Common myeloid progenitor, CD34-positive (primary cell): ENCODE measurements at regions not wholly inside any gene's neighbourhood (a gene's known extent, or its start where the extent isn't known, plus 50 kb on each side); places are given as distances from the start of the nearest gene placed in this dataset.

Experiments used
- CTCF ChIA-PET: fragments of 350-600 bp; sonication (Branson Sonifier 250); formaldehyde crosslinking; loops from one replicate; lab custom pipeline; 2021; ENCODE audit warnings: antibody characterized with exemption; lab: Charles Lee
- POLR2A ChIA-PET: fragments of 350-600 bp; sonication (Branson Sonifier 250); formaldehyde crosslinking; loops from one replicate; lab custom pipeline; 2021; ENCODE audit warnings: antibody characterized with exemption; lab: Charles Lee
- DNase-seq, 3 donors: peaks; one replicate each; pipeline versions ENCODE4 v3.0.0 to v3.0.0-alpha.2; 2013
- H3K27ac ChIP-seq, 2 experiments: 1 replicate in 1 of 2; 2 replicates in 1 of 2; pipeline ENCODE4 v1.7.0; 2013; ENCODE audit warnings: inconsistent platforms in 2 of 2, low read length in 2 of 2, mild to moderate bottlenecking in 2 of 2, low read depth in 1 of 2, moderate library complexity in 1 of 2; ENCODE audit not compliant: severe bottlenecking in 2 of 2, insufficient read depth in 1 of 2, poor library complexity in 1 of 2
- H3K27me3 ChIP-seq, 5 experiments: replicated peaks in 2 of 5; 1 replicate in 3 of 5; 2 replicates in 2 of 5; pipeline versions ENCODE4 v1.6.1 to v1.7.0; 2013; ENCODE audit warnings: low read length in 4 of 5, mild to moderate bottlenecking in 2 of 5, moderate library complexity in 2 of 5, inconsistent platforms in 1 of 5; ENCODE audit not compliant: insufficient read depth in 5 of 5, control insufficient read depth in 4 of 5
- H3K36me3 ChIP-seq, 4 experiments: 1 replicate in 2 of 4; 2 replicates in 2 of 4; pipeline versions ENCODE4 v1.6.1 to v1.7.0; 2013; ENCODE audit warnings: low read length in 3 of 4, control low read depth in 1 of 4, mild to moderate bottlenecking in 1 of 4; ENCODE audit not compliant: control insufficient read depth in 4 of 4, insufficient read depth in 4 of 4
- H3K4me1 ChIP-seq, 4 experiments: 1 replicate in 3 of 4; 2 replicates in 1 of 4; pipeline versions ENCODE4 v1.6.1 to v1.7.1; 2013; ENCODE audit warnings: low read length in 3 of 4, mild to moderate bottlenecking in 3 of 4, control low read depth in 1 of 4, inconsistent platforms in 1 of 4, moderate library complexity in 1 of 4; ENCODE audit not compliant: control insufficient read depth in 4 of 4, insufficient read depth in 4 of 4; ENCODE audit errors: control extremely low read depth in 1 of 4
- H3K4me3 ChIP-seq, 7 experiments: 1 replicate in 4 of 7; 2 replicates in 3 of 7; pipeline versions ENCODE4 v1.5.1 to v1.7.0; 2013; ENCODE audit warnings: mild to moderate bottlenecking in 7 of 7, low read length in 6 of 7, moderate library complexity in 6 of 7, inconsistent platforms in 2 of 7, low read depth in 2 of 7, control low read depth in 1 of 7; ENCODE audit not compliant: insufficient read depth in 4 of 7, control insufficient read depth in 1 of 7; ENCODE audit errors: extremely low read depth in 1 of 7
- H3K9me3 ChIP-seq, 5 experiments: 1 replicate in 4 of 5; 2 replicates in 1 of 5; pipeline versions ENCODE4 v1.6.1 to v1.7.1; 2013; ENCODE audit warnings: low read length in 4 of 5, mild to moderate bottlenecking in 2 of 5, inconsistent platforms in 1 of 5, low read depth in 1 of 5, moderate library complexity in 1 of 5; ENCODE audit not compliant: control insufficient read depth in 4 of 5, insufficient read depth in 2 of 5; ENCODE audit errors: control extremely low read depth in 1 of 5
- WGBS: methylation state at CpG from one replicate; pipeline ENCODE4 v1.1.5; 2013; ENCODE audit not compliant: insufficient coverage; 5-methylcytosine and 5-hydroxymethylcytosine counted together

DNA sequence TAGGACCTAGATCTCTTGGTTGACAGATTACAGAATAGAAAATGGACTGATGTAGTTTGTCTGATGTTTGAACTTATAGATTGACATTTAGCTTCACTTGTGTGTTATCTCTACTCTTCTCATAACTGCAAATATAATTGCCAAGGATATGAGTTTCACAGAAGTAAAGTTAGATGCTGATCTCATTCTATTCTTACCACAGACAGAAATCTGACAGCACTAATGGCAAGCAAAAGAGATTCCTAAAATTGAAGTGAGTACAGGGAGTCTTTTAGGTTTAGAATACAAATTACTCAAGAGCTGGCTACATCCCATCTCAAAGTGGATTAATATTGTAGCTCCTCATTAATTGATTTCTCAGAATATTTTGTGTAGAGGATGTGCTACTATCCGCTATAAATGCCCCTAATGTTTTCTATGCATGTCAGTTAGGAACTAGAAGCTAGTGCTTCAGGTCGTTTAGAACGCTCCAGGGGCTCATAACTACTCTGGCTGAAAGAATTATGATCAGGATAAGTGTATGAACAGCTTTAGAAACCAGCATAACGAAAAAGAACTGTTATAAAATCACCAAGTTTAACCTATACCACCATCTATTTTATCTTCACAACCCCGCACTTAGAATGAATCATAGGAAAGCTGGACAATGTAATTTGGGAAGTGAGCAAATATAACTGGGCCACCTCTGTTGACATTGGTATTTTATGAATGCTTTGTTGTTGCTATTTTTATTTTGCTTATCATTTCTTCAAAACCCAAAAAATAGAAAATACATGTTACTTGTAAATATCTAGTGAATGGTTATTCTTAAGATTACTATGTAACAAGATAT, 378.8 kb upstream of the REG3G start:
- Histone ChIP-seq H3K27me3 (no peaks in the 10 kb centered on the region), H3K9me3 (no peaks in the 10 kb centered on the region), H3K4me1 (no peaks in the 10 kb centered on the region), H3K4me3 (no peak overlapping the region), H3K36me3 (no peaks in the 10 kb centered on the region), H3K27ac (no peak overlapping the region)
- POLR2A ChIA-PET, result no interaction called here
- DNase-seq, result no peak
- WGBS, result 100% methylated on average over 1 of the region's 5 CpGs
- CTCF ChIA-PET, result interaction anchor here (1.1 kb wide), 1 partner anchor 27 kb away, joined by 3 read pairs; no protein-coding TSS in a partner anchor

GRCh38 chr2:78648558-78648957, 376.9 kb upstream of the REG3G start:
- WGBS, result no CpG with 5 or more reads among the region's 1 CpG
- Histone ChIP-seq H3K9me3 (no peaks in the 10 kb centered on the region), H3K36me3 (no peaks in the 10 kb centered on the region), H3K27ac (no peak overlapping the region), H3K27me3 (no peaks in the 10 kb centered on the region), H3K4me1 (no peaks in the 10 kb centered on the region), H3K4me3 (no peak overlapping the region)
- POLR2A ChIA-PET, result interaction anchor here (0.5 kb wide), 1 partner anchor 25 kb away, joined by 3 read pairs; no protein-coding TSS in a partner anchor
- DNase-seq, result no peak
- CTCF ChIA-PET, result no interaction called here

DNA sequence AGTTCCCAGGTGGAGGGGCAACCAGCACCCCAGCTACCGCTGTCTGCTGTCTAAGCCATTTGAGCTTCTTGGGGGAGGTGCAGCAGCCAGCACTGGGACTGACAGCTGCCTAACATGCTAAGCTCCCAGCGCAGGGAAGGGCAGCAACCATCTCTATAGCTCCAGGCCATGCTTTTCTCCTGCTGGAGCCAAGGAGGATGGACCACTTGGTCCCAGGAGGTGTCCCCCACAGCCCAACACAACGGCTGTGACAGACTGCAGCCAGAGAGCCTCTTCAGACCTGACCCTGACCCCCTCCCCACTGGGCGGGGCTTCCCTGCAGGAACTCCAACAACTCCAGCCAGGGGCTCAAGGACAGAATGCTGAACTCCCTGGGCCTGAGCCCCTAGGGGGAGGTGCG, 370.6 kb upstream of the REG3G start:
- WGBS, result 98% methylated on average over 5 of the region's 5 CpGs
- no peak for DNase-seq
- ChIA-PET CTCF (no interaction called here), POLR2A (no interaction called here)
- no peaks in the 10 kb centered on the region for H3K4me1 ChIP-seq
- no peak overlapping the region for H3K4me3 ChIP-seq
- no peak overlapping the region for H3K27ac ChIP-seq
- H3K9me3 ChIP-seq, result no peaks in the 10 kb centered on the region
- no peaks in the 10 kb centered on the region for H3K36me3 ChIP-seq
- H3K27me3 ChIP-seq, result no peaks in the 10 kb centered on the region

GRCh38 chr2:78676921-78677696, 348.4 kb upstream of the REG3G start:
- Histone ChIP-seq H3K27ac (no peak overlapping the region), H3K27me3 (peaks cover 0 to 1% (median 0%) of the 10 kb centered on the region in 5 experiments), H3K4me1 (peaks cover 0 to 4% (median 0%) of the 10 kb centered on the region in 4 experiments), H3K36me3 (no peaks in the 10 kb centered on the region), H3K9me3 (no peaks in the 10 kb centered on the region), H3K4me3 (no peak overlapping the region)
- POLR2A ChIA-PET, result no interaction called here
- CTCF ChIA-PET, result no interaction called here
- 86% methylated on average over 3 of the region's 4 CpGs for WGBS
- peak in 1 of 3 donors; percentile 4 for DNase-seq

GRCh38 chr2:78677774-78678173, 347.7 kb upstream of the REG3G start:
- H3K4me1 ChIP-seq, result peaks cover 0 to 4% (median 0%) of the 10 kb centered on the region in 4 experiments
- DNase-seq, result no peak
- H3K27ac ChIP-seq, result no peak overlapping the region
- POLR2A ChIA-PET, result no interaction called here
- no peaks in the 10 kb centered on the region for H3K27me3 ChIP-seq
- H3K9me3 ChIP-seq, result no peaks in the 10 kb centered on the region
- CTCF ChIA-PET, result no interaction called here
- no peak overlapping the region for H3K4me3 ChIP-seq
- WGBS, result 97% methylated on average over 6 of the region's 7 CpGs
- no peaks in the 10 kb centered on the region for H3K36me3 ChIP-seq

- H3K27me3 ChIP-seq, result no peaks in the 10 kb centered on the region
- H3K4me3 ChIP-seq, result no peak overlapping the region
- POLR2A ChIA-PET, result no interaction called here
- CTCF ChIA-PET, result interaction anchor here (1.4 to 1.5 kb wide), 2 partner anchors 8 to 9 kb away, joined by 3 to 5 read pairs; no protein-coding TSS in a partner anchor
- WGBS, result 93% methylated on average over 3 of the region's 4 CpGs
- no peaks in the 10 kb centered on the region for H3K9me3 ChIP-seq
- DNase-seq, result no peak
- no peaks in the 10 kb centered on the region for H3K4me1 ChIP-seq
- H3K27ac ChIP-seq, result no peak overlapping the region
- H3K36me3 ChIP-seq, result no peaks in the 10 kb centered on the region
Observed at GRCh38 chr2:78681386-78681785, 344.1 kb upstream of the REG3G start.

GRCh38 chr2:78682781-78683180, 342.7 kb upstream of the REG3G start:
- 100% methylated on average over 1 of the region's 3 CpGs for WGBS
- ChIA-PET POLR2A (no interaction called here), CTCF (interaction anchor here (1.4 kb wide), 1 partner anchor 9 kb away, joined by 5 read pairs; no protein-coding TSS in a partner anchor)
- Histone ChIP-seq H3K27ac (no peak overlapping the region), H3K36me3 (no peaks in the 10 kb centered on the region), H3K9me3 (no peaks in the 10 kb centered on the region), H3K4me3 (no peak overlapping the region), H3K4me1 (no peaks in the 10 kb centered on the region), H3K27me3 (no peaks in the 10 kb centered on the region)
- no peak for DNase-seq
